Activated CD8-positive, alpha-beta T cell treated with anti-CD3 and anti-CD28 coated beads for 36 hours (primary cell): ENCODE measurements at regions not wholly inside any gene's neighbourhood (a gene's known extent, or its start where the extent isn't known, plus 50 kb on each side); places are given as distances from the start of the nearest gene placed in this dataset.

ENCODE experiments used
- ATAC-seq: fragments of 200-7000 bp; cut with Tn5 transposase; one replicate; pipeline ENCODE4 v1.10.0; 2021; ENCODE audit warnings: mild to moderate bottlenecking, moderate library complexity
- CTCF ChIA-PET: fragments of 350-600 bp; sonication (Branson Sonifier 250); formaldehyde crosslinking; loops from one replicate; lab custom pipeline; 2021; ENCODE audit warnings: antibody characterized with exemption; lab: Charles Lee
- POLR2A ChIA-PET: fragments of 350-600 bp; sonication (Branson Sonifier 250); formaldehyde crosslinking; loops from one replicate; lab custom pipeline; 2021; ENCODE audit warnings: antibody characterized with exemption; lab: Charles Lee
- DNase-seq: peaks from one replicate; pipeline ENCODE4 v3.0.0-alpha.2; 2020
- H3K27ac Mint-ChIP-seq: one replicate; pipeline ENCODE4 v1.8.0; 2021; ENCODE audit warnings: mild to moderate bottlenecking, mixed read lengths
- H3K27me3 Mint-ChIP-seq: one replicate; pipeline ENCODE4 v1.8.0; 2021; ENCODE audit warnings: mixed read lengths
- H3K36me3 Mint-ChIP-seq: one replicate; pipeline ENCODE4 v1.8.0; 2021; ENCODE audit warnings: low read depth, mixed read lengths
- H3K4me1 Mint-ChIP-seq: one replicate; pipeline ENCODE4 v1.8.0; 2021; ENCODE audit warnings: low read depth, mixed read lengths
- H3K4me3 Mint-ChIP-seq: one replicate; pipeline ENCODE4 v1.8.0; 2021; ENCODE audit warnings: mild to moderate bottlenecking, moderate library complexity, mixed read lengths
- H3K9me3 Mint-ChIP-seq: one replicate; pipeline ENCODE4 v1.8.0; 2021; ENCODE audit warnings: mixed read lengths
- CTCF ChIP-seq: fragments of 200-600 bp; IDR thresholded peaks from one replicate; pipeline ENCODE4 v1.8.0; 2022; ENCODE audit warnings: antibody characterized with exemption, mild to moderate bottlenecking
- intact Hi-C: fragments of 100-400 bp; cut with micrococcal nuclease; formaldehyde crosslinking; loops from one replicate; pipeline ENCODE4 v1.10.0; 2022

- no peaks in the 10 kb centered on the region for H3K36me3 Mint-ChIP-seq
- DNase-seq = no peak
- no peaks in the 10 kb centered on the region for H3K9me3 Mint-ChIP-seq
- TF ChIP-seq CTCF = no peak
- CTCF ChIA-PET = no interaction called here
- no peaks in the 10 kb centered on the region for H3K4me1 Mint-ChIP-seq
- H3K27ac Mint-ChIP-seq = no peak overlapping the region
- H3K27me3 Mint-ChIP-seq = no peaks in the 10 kb centered on the region
- POLR2A ChIA-PET = no interaction called here
- intact Hi-C loops = no loop called here
- H3K4me3 Mint-ChIP-seq = no peak overlapping the region
- ATAC-seq = no peak
Observed at GRCh38 chrX:16458208-16458607, 191.8 kb upstream of the S100G start.

- H3K9me3 Mint-ChIP-seq = no peaks in the 10 kb centered on the region
- H3K4me1 Mint-ChIP-seq = no peaks in the 10 kb centered on the region
- CTCF ChIA-PET = no interaction called here
- no peak overlapping the region for H3K27ac Mint-ChIP-seq
- POLR2A ChIA-PET = no interaction called here
- no peak for ATAC-seq
- H3K36me3 Mint-ChIP-seq = no peaks in the 10 kb centered on the region
- intact Hi-C loops = no loop called here
- no peaks in the 10 kb centered on the region for H3K27me3 Mint-ChIP-seq
- no peak for TF ChIP-seq CTCF
- H3K4me3 Mint-ChIP-seq = no peak overlapping the region
- DNase-seq = no peak
Observed at GRCh38 chrX:16459008-16459407, 190.9 kb upstream of the S100G start.

DNA sequence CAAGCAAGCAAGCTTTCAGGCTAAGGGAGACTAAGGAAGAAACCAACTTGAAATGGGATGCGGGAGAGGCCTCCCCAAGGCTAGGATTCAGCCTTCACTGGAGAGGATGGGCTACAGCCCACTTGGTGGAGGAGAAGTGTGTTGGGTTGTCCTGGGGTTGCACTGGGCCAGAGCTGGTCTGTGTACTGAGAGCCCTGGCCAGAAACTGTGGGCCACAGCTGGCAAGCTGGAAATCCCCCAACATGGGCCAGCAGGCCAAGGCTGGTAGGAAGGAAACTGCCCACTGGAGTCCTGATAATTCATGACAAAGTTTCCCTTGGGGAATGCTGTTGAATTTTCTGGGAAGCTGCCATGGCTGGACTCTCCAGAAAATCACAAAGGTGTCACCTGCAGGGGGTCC is 188.0 kb upstream of the S100G start:
- Mint-ChIP-seq H3K36me3 (no peaks in the 10 kb centered on the region), H3K9me3 (no peaks in the 10 kb centered on the region), H3K27ac (no peak overlapping the region), H3K4me3 (no peak overlapping the region), H3K27me3 (no peaks in the 10 kb centered on the region), H3K4me1 (no peaks in the 10 kb centered on the region)
- intact Hi-C loops = no loop called here
- ATAC-seq (no peak), DNase-seq (no peak)
- ChIA-PET CTCF (no interaction called here), POLR2A (no interaction called here)
- TF ChIP-seq CTCF = no peak

DNA sequence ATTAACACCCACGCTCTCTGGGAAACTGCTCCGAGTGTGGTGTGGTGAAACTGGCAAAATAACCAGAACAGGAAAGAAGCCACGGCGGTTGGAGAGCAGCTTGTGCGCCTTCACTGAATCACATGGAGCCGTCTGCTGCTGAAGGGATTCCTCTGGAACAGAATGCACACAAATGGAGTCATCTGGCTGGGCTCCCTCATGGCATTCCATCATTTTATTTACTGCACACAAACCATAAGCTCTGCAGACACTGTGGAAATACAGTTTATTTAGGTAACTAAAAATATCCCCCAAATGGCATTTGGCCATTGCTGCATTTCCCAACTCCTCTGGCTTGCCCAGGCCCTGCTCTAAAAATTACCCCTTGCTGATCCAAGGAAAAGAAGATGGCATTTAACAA is 187.0 kb upstream of the S100G start:
- POLR2A ChIA-PET = no interaction called here
- Mint-ChIP-seq H3K9me3 (no peaks in the 10 kb centered on the region), H3K4me3 (no peak overlapping the region), H3K4me1 (no peaks in the 10 kb centered on the region), H3K27ac (no peak overlapping the region), H3K27me3 (no peaks in the 10 kb centered on the region), H3K36me3 (no peaks in the 10 kb centered on the region)
- CTCF ChIA-PET = interaction anchor here (1.0 kb wide), 1 partner anchor 18 kb away, joined by 4 read pairs; no protein-coding TSS in a partner anchor
- ATAC-seq = no peak
- intact Hi-C loops = no loop called here
- DNase-seq = no peak
- no peak for TF ChIP-seq CTCF

- no peaks in the 10 kb centered on the region for H3K27me3 Mint-ChIP-seq
- DNase-seq (no peak), ATAC-seq (no peak)
- H3K9me3 Mint-ChIP-seq = no peaks in the 10 kb centered on the region
- CTCF ChIA-PET = no interaction called here
- no peak overlapping the region for H3K27ac Mint-ChIP-seq
- no peaks in the 10 kb centered on the region for H3K4me1 Mint-ChIP-seq
- intact Hi-C loops = no loop called here
- POLR2A ChIA-PET = interaction anchor here (0.6 kb wide), 1 partner anchor 20 kb away, joined by 3 read pairs; no protein-coding TSS in a partner anchor
- no peak overlapping the region for H3K4me3 Mint-ChIP-seq
- TF ChIP-seq CTCF = no peak
- H3K36me3 Mint-ChIP-seq = no peaks in the 10 kb centered on the region
Observed at GRCh38 chrX:16464369-16464768, 185.6 kb upstream of the S100G start.
